ENCODE measurements at regions not wholly inside any gene's neighbourhood (a gene's known extent, or its start where the extent isn't known, plus 50 kb on each side); places are given as distances from the start of the nearest gene placed in this dataset.

DNA sequence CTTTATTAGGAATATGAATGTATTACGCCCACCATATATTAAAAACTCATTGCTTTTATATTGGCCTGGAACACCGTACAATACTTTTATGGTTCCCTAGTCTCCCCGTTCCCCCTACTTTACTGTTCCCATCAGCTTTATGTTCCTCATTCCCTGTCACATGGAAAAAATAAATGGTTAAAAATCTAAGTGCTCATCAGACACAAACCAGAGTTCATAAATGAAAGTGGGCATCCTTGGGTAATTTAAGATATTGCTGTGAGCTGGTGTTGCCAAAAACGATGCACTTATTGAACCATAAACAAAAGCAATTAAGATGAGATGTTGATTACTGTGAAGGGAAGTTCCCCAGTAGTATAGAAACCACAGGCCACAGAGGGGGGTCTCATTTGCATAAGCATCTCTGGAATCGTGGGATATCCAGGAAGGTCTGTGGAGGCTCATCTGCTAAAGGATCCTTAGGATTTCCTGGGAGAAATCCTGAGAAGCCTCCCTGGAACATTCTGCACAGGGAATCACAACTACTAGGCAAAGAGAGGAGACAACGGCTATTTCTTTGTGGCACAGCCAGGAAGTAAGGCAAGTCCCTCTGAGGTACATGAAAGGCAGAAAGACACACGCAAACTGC lies 591.4 kb upstream of the CDH11 start:
- no peak for FAIRE-seq
- no peak overlapping the region for H3K4me3 ChIP-seq (ENCODE audit: low read depth, low read length)
- TF ChIP-seq, protein P1, sequence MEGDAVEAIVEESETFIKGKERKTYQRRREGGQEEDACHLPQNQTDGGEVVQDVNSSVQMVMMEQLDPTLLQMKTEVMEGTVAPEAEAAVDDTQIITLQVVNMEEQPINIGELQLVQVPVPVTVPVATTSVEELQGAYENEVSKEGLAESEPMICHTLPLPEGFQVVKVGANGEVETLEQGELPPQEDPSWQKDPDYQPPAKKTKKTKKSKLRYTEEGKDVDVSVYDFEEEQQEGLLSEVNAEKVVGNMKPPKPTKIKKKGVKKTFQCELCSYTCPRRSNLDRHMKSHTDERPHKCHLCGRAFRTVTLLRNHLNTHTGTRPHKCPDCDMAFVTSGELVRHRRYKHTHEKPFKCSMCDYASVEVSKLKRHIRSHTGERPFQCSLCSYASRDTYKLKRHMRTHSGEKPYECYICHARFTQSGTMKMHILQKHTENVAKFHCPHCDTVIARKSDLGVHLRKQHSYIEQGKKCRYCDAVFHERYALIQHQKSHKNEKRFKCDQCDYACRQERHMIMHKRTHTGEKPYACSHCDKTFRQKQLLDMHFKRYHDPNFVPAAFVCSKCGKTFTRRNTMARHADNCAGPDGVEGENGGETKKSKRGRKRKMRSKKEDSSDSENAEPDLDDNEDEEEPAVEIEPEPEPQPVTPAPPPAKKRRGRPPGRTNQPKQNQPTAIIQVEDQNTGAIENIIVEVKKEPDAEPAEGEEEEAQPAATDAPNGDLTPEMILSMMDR (IDR thresholded peaks at IDR 0.05; ENCODE audit: insufficient read depth, low read length, severe bottlenecking), result no peak
- no peaks in the 10 kb centered on the region for H3K27me3 ChIP-seq (ENCODE audit: control insufficient read depth, insufficient read depth, low read length)
- no peaks in the 10 kb centered on the region for H3K36me3 ChIP-seq (ENCODE audit: control insufficient read depth, insufficient read depth, low read length)
- DNase-seq (ENCODE audit: low read depth), result no peak

DNA sequence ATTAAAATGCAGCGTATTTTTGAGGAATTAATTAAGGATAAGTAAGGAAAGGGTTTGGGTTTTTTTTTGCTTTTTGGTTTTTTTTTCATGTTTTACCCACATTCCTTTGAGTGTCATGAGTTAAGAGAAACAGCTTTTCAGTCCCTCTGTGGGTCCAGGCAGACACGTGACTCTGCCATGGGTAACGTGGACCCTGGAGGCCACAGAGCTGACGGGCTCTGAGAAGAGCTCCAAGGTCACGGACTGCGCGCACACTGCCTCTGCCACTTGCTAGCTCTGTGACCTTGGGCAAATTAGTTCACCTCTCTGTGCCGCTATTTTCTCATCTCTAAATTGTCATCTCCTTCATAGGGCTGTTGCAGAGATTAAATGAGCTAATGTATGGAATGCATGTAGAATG lies 588.2 kb upstream of the CDH11 start:
- Histone ChIP-seq H3K36me3 (ENCODE audit: control insufficient read depth, insufficient read depth, low read length) (no peaks in the 10 kb centered on the region), H3K27me3 (ENCODE audit: control insufficient read depth, insufficient read depth, low read length) (no peaks in the 10 kb centered on the region), H3K4me3 (ENCODE audit: low read depth, low read length) (no peak overlapping the region)
- FAIRE-seq (no peak), DNase-seq (ENCODE audit: low read depth) (no peak)
- TF ChIP-seq, protein P1 (IDR thresholded peaks at IDR 0.05; ENCODE audit: insufficient read depth, low read length, severe bottlenecking), result no peak

DNA sequence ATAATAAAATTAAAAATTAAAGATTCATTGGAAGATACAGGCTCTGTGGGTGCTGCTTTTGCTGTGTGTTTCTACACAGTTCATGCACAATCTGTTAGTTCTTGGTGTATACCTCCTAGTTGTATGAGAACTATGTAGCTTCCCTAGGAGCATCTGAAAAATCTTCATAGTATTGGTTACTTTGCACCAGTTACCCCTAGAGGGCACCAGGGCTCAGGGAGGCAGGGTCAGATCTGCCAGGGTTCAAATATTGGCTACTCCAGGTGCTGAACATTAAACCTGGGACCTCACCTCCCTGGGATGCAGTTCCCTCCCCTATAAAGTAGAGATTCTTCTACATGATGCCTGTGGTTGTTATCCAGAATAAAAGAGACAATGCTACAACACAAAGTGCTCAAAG lies 583.0 kb upstream of the CDH11 start:
- TF ChIP-seq, protein P1 (IDR thresholded peaks at IDR 0.05; ENCODE audit: insufficient read depth, low read length, severe bottlenecking), result peak; percentile 43
- no peak overlapping the region for H3K4me3 ChIP-seq (ENCODE audit: low read depth, low read length)
- DNase-seq (ENCODE audit: low read depth) (no peak), FAIRE-seq (no peak)
- no peaks in the 10 kb centered on the region for H3K36me3 ChIP-seq (ENCODE audit: control insufficient read depth, insufficient read depth, low read length)
- no peaks in the 10 kb centered on the region for H3K27me3 ChIP-seq (ENCODE audit: control insufficient read depth, insufficient read depth, low read length)

DNA sequence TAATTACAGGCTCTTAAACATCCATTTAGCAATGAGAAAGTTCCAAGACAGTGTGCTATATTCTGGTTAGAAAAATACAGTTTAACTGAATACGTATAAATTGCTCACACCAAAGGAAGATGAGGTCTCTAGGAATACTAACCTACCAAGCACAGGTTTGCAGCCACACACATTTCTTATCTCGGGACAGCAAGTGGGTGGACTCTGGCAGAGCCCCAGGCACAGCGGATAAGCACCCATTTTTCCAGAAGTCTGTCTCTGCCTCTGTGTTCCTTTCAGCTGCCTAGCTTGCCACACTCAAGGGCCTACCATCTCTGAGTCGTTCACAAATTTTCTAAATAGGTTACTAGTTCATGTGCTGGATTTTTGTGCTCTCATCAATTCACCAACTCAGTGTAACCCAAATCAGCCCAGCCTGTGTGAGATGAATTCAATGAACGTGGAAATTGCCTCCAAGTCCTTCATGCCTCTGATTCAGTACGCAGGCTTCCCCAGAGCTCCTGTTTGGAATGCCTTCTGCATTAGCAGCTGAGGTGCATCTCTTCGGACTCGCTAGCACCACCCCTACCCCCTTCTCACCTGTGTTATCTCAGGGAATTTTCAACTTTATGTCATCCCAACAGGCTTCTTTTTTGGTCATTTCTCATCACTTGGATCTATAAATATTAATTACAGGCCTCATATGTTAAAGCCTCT lies 581.0 kb upstream of the CDH11 start:
- no peak for FAIRE-seq
- DNase-seq (ENCODE audit: low read depth), result no peak
- Histone ChIP-seq H3K36me3 (ENCODE audit: control insufficient read depth, insufficient read depth, low read length) (no peaks in the 10 kb centered on the region), H3K27me3 (ENCODE audit: control insufficient read depth, insufficient read depth, low read length) (no peaks in the 10 kb centered on the region), H3K4me3 (ENCODE audit: low read depth, low read length) (no peak overlapping the region)
- TF ChIP-seq, protein P1 (IDR thresholded peaks at IDR 0.05; ENCODE audit: insufficient read depth, low read length, severe bottlenecking), result no peak

DNA sequence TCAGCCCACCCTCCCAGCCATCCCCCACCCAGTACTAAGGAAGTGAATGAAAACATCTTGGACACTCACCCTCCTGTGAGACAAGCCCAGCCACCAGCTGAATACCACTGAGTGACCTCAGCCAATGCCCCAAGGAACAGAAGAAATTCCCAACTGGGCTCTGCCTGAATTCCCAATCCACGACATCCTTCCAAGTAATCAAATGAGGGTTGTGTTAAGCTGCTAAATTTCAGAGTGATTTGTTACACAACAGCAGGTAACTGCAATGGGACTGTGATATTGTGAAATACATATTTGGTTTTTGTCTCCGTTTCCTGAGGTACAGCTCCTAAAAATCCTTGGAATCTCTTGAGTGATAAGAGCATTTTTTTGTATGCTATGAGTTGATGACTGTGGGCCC lies 578.7 kb upstream of the CDH11 start:
- no peaks in the 10 kb centered on the region for H3K27me3 ChIP-seq (ENCODE audit: control insufficient read depth, insufficient read depth, low read length)
- TF ChIP-seq, protein P1 (IDR thresholded peaks at IDR 0.05; ENCODE audit: insufficient read depth, low read length, severe bottlenecking), result no peak
- no peak for FAIRE-seq
- peak; percentile 15 for DNase-seq (ENCODE audit: low read depth)
- no peaks in the 10 kb centered on the region for H3K36me3 ChIP-seq (ENCODE audit: control insufficient read depth, insufficient read depth, low read length)
- H3K4me3 ChIP-seq (ENCODE audit: low read depth, low read length), result no peak overlapping the region

Data from bronchial epithelial cell (primary cell).